ENCODE measurements at regions not wholly inside any gene's neighbourhood (a gene's known extent, or its start where the extent isn't known, plus 50 kb on each side); places are given as distances from the start of the nearest gene placed in this dataset.
"Not testable (repeated sequence)": the region's sequence is repeated elsewhere in the genome, so short reads cannot be mapped to it uniquely, and the experiment has no call there.

DNA sequence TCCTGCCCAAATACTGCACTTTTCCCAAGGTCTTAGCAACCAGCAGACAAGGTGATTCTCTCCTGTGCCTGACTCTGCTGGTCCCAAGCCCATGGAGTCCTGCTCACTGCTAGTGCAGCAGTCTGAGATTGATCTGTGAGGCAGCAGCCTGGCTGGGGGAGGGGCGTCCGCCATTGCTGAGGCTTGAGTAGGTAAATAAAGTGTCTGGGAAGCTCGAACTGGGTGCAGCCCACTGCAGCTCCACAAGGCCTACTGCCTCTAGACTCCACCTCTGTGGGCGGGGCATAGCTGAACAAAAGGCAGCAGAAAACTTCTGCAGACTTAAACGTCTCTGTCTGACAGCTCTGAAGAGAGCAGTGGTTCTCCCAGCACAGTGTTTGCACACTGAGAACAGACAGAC, 258.7 kb downstream of the ABCC12 start:
- DNase-seq: not testable (repeated sequence)

DNA sequence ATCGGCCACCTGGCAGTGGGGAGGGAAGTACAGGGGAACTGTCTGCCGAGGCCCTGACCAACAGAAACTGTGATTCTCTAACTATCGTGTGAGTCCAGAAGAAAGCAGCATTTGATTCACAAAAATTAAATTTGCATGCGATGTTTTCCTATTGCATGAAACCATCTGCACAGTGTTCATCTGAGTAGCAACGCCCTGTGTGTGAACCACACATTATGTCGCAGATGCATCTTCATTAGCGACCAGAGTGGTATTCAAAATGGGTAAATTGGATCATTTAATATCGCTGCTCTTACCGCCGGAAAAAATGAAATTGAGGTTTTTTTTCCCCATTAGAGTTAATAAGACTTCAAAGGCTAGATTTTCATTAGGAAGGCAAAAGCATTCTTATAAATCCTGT, 260.6 kb downstream of the ABCC12 start:
- DNase-seq: no peak

DNA sequence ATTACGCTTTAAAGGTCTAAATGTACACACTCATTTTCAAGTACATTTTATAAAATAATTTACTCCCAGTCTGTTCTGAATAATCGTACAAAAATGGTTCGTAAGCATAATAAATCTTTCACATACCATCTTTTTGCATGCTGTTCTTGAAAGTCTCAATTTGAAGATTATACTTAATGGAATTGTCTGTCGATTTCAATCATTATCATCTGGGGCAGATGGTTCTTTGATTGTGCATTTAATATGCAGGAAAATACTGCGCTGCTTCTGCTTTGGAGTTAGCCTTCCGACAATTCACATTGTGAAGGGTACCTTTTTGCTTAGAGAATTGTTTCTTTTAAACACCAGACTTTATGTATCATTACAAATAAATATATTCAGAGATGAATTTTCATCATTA, 262.8 kb downstream of the ABCC12 start:
- no peak for DNase-seq

DNA sequence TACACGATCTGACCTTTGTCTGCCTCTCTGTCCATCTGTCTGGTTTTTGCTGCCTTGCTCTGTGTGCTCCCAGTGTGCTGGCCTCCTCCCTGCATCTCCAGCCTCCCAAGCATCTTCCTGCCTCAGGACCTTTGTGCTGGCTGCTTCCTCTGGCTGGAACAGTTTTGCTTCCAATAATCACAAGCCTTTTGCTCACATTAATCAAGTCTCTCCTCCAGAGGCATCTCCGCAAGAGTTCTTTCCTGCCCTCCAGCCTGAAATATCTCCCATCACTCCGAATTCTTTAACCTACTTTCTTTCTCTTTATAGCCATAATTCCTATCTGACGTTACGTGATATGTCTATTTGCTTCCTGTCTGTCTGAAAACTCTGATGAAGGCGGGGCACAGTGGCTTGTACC, 267.1 kb downstream of the ABCC12 start:
- DNase-seq: no peak

GRCh38 chr16:47888142-47888541, 267.7 kb downstream of the ABCC12 start:
- DNase-seq: no peak

DNA sequence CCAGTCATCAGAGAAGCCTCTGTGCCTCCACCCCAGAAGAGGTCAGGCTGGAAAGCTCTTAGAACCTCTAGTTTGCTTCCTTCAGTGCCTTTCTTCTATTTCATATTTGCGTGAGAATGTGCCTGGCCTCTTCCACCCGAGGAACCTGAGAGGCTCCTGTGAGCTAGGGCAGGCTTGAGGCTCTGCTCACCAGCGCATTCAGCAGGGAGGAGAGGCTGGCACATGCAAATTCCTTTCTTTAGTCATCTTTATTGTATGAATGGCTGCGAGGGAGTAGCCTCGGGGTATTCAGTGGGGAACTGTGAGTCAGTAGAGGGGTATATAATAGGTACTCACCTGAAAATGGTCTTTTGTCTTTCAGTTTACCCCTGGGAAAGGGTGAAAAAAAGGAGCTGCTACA, 268.3 kb downstream of the ABCC12 start:
- DNase-seq: no peak

DNA sequence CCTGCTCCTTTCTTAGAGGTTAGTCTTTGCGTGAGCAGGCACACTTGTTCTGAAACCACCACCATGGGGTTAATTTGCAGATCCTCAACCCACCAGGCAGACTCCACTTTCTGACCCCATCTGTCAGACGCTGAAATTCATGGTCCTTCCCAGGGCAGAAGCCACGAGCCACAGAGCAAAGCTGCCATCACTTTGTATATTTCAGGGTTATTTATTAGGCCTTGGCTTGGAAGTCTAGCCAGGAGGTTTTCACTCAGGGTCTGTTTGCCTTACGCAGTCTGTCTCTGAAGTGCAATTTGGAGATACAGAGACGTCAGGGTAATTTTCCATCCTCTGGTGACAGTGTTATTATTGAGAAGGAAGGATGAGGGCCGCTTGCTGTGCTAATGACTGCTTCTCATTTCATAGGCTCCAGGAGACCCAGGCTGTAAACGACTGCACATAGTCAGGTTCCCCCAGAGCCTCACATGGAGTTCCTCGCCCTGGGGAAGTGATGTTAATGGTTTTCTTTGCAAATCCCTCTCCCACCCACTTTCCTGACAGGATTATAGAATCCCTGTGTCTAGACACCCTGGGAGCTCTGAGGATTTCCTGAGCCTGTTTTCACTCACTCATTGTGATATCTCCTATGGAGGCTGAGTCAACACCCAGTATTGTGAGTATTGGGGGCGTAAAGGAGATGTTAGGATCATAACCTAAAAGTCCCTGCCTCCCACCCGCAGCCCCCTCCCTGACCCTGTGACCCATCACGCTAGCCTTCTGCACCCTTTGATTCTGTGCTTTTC, 269.0 kb downstream of the ABCC12 start:
- no peak for DNase-seq

- DNase-seq: no peak
These were observed 269.7 kb downstream of the ABCC12 start for GRCh38 chr16:47886139-47886538.

- no peak for DNase-seq
These were observed 270.3 kb downstream of the ABCC12 start for GRCh38 chr16:47885489-47885888.

DNA sequence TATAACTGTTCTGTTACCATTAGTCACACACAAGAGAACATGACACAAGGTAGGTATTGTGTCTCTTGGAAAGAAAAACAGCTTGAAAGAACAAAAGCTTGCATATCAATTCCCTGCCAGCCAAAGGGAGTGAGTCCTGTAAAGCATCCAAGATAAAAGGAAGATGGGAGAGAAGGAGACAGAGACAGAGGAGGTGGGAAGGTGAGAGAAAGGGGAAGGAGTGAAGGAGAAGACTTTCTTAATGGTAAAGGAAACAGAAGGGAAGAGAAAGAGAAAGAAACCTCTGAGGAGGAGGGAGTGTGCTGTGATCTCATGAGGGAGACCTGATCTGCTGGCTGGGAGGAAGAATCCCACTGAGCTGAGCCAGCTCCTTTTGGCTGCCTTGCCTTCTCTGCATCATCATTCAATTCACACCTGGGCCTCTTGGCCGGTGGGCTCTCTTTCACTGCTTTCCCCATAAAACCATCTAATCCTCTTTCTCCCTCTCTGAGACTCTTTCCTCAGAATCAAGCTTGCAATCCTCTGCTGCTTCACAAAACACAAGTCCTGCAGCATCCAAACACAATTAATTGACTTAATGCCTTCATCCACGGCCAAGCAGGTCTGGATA, 271.6 kb downstream of the ABCC12 start:
- DNase-seq: no peak

DNA sequence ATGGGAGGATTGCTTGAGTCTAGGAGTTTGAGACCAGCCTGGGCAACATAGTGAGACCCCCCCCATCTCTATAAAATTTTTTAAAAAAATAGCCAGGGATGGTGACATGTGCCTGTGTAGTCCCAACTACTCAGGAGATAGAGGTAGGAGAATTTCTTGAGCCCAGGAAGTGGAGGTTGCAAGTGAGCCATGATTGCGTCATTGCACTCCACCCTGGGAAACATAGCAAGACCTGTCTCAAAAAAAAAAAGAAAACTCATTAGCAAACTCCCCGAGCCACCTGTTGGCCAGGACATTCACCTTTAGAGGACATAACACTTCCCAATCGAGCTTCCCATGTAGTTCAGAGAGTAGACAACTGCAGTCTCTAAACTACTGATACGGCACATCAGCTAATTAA, 274.2 kb downstream of the ABCC12 start:
- no peak for DNase-seq

GRCh38 chr16:47880653-47881052, 275.1 kb downstream of the ABCC12 start:
- no peak for DNase-seq

DNA sequence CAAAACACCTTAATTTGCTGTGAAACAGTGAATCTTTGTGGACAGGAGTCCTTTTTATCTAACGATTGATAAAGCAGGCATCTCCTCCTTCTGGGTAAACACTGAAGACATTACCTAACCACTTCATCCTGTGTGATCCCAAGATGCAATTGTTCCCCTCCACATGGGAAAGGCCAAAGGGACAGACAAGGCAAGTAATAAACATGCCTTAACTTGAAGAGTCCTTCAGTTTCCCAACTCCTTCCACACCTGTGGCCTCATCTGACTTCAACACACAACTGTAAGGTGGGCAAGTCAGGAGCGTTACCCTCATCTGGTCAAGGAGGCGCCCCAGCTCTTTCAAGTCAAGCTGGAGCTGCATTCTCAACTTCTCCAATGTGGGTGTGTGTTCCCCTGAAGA, 278.6 kb downstream of the ABCC12 start:
- DNase-seq: no peak

- DNase-seq: no peak
These were observed 279.3 kb downstream of the ABCC12 start for GRCh38 chr16:47876511-47876910.

DNA sequence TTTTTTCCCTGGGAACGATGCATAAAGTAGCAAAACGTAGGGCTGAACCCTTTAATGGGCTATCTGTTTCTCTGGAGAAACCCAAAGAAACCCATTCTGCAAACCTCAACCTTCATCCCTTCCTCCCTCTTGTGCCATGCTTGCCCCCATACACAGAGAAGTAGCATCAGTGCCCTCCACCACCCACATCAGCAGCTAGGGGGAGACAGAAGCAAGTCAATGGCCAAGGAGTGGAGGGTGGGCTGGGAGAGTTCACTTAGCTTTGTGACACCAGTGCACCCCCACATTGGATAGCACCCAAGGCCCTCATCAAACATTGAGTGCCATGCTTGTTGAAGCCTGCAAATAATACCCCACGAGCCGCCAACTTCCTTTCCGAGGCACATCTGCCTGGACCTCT, 282.4 kb downstream of the ABCC12 start:
- DNase-seq: no peak

- no peak for DNase-seq
These were observed 283.6 kb downstream of the ABCC12 start for GRCh38 chr16:47872225-47872624.

DNA sequence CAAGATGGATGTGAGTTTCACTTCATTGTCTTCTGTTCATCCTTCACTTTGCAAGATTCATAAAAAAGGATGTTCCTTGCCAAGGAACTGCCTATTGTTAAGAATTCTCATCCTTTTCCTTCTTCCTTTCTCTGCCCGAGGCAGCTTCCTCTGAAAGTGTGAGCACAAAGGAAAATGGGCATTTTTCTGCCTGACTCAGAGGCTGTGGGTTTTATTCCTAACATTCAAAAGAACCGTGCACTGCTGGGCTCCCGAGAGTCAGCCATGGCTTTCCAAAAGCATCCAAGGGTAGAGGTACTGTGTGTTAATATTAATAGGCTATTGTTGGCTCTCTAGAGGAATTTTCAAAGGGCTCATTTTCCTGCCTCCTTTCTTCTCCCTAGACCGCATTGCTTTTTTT, 289.4 kb downstream of the ABCC12 start:
- DNase-seq: no peak

DNA sequence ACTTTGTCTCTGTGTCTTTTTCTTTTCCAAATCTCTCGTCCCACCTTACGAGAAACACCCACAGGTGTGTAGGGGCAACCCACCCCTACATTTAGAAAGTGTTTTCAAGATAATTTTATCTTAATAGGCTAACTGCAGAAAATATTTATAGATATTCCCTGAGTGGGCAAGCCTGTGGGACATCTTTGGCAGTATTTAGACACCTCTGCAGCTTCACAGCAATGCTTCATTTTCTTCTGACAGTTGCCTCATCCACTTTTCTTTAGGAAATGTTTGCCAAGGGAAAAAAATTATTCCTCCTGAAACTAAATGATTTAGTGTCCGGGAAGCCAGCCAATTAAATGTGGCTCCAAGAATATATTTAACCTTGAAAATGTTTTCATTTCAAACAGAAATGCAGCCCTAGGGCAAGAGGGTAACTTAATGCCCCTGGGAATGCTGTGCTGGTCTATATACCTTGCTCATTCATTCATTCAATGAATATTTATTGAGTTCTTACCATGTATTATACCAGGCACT, 290.4 kb downstream of the ABCC12 start:
- DNase-seq: no peak

- not testable (repeated sequence) for DNase-seq
These were observed 291.5 kb downstream of the ABCC12 start for GRCh38 chr16:47864262-47864661.

DNA sequence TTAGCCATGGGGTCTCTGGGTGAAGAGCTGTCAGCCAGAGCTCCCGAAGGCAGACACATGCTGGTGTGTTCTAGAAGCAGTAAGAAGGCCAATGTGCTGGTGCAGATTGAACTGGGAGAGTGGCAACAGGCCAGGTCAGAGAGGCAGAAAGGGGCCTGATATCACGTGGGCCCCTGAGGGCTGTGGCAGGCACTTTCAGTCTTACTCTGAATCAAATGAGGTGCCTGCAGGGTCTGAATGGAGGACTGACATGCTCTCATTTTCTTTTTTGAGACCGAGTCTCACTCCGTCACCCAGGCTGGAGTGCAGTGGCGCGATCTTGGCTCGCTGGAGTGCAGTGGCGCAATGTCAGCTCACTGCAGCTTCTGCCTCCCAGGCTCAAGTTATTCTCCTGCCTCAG, 293.8 kb downstream of the ABCC12 start:
- DNase-seq: no peak

DNA sequence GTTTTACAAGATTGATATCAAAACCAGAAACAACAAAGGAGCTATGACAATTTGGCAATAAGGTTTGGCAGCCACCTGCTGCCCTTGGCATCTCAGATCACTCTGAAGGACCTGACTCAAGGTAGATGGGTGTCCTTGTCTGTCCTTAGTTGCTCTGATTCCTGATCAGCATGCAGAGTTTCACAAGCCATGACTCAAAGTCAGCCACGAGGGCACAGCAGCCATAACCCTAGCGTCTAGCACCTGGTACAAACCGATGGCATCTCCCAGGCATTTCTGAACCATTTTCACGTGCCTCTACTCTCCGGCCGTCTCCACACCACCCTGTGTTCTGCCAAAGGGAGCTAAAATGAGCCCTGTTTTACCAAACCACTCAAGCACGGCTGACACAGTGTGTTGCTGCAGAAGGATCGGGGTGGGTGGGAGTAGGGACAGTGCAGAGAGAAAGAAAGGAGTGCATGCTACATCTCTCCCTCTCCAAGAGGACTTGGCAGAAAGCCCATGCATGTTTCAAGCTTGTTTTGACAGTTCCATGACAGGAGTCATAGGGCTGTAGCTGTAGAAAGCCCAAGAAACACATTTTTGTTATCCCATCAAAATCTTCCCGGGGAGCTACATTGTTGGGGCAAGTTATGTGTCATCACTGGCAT, 297.3 kb downstream of the ABCC12 start:
- no peak for DNase-seq

DNA sequence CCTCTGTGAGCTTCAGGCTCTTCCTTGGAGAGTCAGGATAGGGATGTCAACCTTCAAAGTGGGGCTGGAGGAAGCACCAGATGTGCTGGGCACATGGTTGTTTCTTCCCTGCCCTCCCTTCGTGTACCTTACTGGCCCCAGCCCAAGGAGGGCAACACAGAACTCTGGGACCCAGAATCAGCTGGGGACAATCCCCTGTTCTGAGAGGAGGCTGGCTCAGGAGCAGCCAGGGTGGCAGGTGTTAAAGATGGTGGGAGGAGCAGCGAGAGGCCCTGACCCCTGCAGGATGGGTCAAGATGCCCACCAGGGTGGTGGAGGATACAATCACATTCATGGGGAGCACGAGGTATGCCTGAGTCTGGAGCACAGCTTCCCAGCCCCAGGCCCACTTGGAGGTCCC, 300.4 kb downstream of the ABCC12 start:
- no peak for DNase-seq

DNA sequence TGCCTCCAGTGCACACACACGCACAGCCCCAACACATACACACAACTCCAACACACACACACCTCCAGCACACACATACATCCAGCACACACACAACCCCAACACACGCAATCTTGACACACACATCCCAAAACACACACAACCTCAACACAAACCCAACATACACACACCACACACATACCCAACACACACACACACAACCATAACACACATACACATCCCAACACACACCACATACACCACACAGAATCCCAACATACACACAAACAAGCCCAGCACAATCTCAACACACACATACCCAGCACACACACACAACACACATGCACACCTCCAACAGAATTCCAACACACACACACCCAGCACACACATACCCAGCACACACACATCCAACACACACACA, 301.1 kb downstream of the ABCC12 start:
- no peak for DNase-seq

- no peak for DNase-seq
These were observed 302.8 kb downstream of the ABCC12 start for GRCh38 chr16:47852991-47853390.

All from hindlimb muscle (tissue), 1 donor.